Mesendoderm (in vitro differentiated cells): ENCODE measurements at regions not wholly inside any gene's neighbourhood (a gene's known extent, or its start where the extent isn't known, plus 50 kb on each side); places are given as distances from the start of the nearest gene placed in this dataset.

Experiments
- DNase-seq: peaks from one replicate; pipeline ENCODE4 v3.0.0; 2013
- H2AK5ac ChIP-seq: 2 replicates; pipeline ENCODE4 v1.6.1; 2013; ENCODE audit warnings: low read length, inconsistent platforms
- H2BK120ac ChIP-seq: 2 replicates; pipeline ENCODE4 v1.6.1; 2013; ENCODE audit warnings: low read depth, mild to moderate bottlenecking, low read length, moderate library complexity, mixed read lengths
- H2BK15ac ChIP-seq: replicated peaks from 2 replicates; pipeline ENCODE4 v1.6.1; 2013; ENCODE audit warnings: low read depth, mild to moderate bottlenecking, moderate library complexity
- H2BK5ac ChIP-seq: 2 replicates; pipeline ENCODE4 v1.6.1; 2013; ENCODE audit warnings: low read length, inconsistent platforms
- H3K18ac ChIP-seq: 2 replicates; pipeline ENCODE4 v1.6.1; 2013; ENCODE audit warnings: mild to moderate bottlenecking, low read length, mixed read lengths
- H3K23ac ChIP-seq: one replicate; pipeline ENCODE4 v1.6.1; 2013; ENCODE audit warnings: low read length
- H3K27ac ChIP-seq: 2 replicates; pipeline ENCODE4 v1.5.1; 2013; ENCODE audit warnings: low read depth, mild to moderate bottlenecking, inconsistent platforms, low read length, moderate library complexity
- H3K27me3 ChIP-seq: 2 replicates; pipeline ENCODE4 v1.6.1; 2013; ENCODE audit warnings: low read length, control low read depth, mild to moderate bottlenecking, inconsistent platforms; ENCODE audit not compliant: insufficient read depth, poor library complexity
- H3K36me3 ChIP-seq: 2 replicates; pipeline ENCODE4 v1.6.1; 2013; ENCODE audit warnings: low read length, inconsistent platforms; ENCODE audit not compliant: control insufficient read depth, insufficient read depth
- H3K4ac ChIP-seq: one replicate; pipeline ENCODE4 v1.6.1; 2013; ENCODE audit warnings: low read depth, mild to moderate bottlenecking, low read length, moderate library complexity
- H3K4me1 ChIP-seq: 2 replicates; pipeline ENCODE4 v1.6.1; 2013; ENCODE audit warnings: low read depth, low read length, inconsistent platforms; ENCODE audit not compliant: control insufficient read depth
- H3K4me2 ChIP-seq: 2 replicates; pipeline ENCODE4 v1.6.1; 2013; ENCODE audit warnings: low read length
- H3K4me3 ChIP-seq: 2 replicates; pipeline ENCODE4 v1.5.1; 2013; ENCODE audit warnings: mild to moderate bottlenecking, low read length
- H3K56ac ChIP-seq: one replicate; pipeline ENCODE4 v1.6.1; 2013; ENCODE audit warnings: low read length
- H3K79me1 ChIP-seq: 2 replicates; pipeline ENCODE4 v1.6.1; 2013; ENCODE audit warnings: low read length, inconsistent platforms
- H3K79me2 ChIP-seq: 2 replicates; pipeline ENCODE4 v1.6.1; 2013; ENCODE audit warnings: mild to moderate bottlenecking, low read length; ENCODE audit not compliant: control insufficient read depth, insufficient read depth
- H3K9ac ChIP-seq: 2 replicates; pipeline ENCODE4 v1.6.1; 2013; ENCODE audit warnings: low read length, inconsistent platforms
- H4K5ac ChIP-seq: one replicate; pipeline ENCODE4 v1.6.1; 2013; ENCODE audit warnings: low read length
- H4K8ac ChIP-seq: one replicate; pipeline ENCODE4 v1.6.1; 2013; ENCODE audit warnings: low read depth, mild to moderate bottlenecking, control low read depth, low read length, moderate library complexity
- WGBS: extraction: QIAGEN DNeasy Blood & Tissue Kit; methylation state at CpG from one replicate; pipeline ENCODE4 v1.1.7; 2013; ENCODE audit warnings: low lambda C conversion rate, missing lambda C conversion rate; ENCODE audit not compliant: insufficient coverage; ENCODE audit errors: extremely low coverage; 5-methylcytosine and 5-hydroxymethylcytosine counted together

DNA sequence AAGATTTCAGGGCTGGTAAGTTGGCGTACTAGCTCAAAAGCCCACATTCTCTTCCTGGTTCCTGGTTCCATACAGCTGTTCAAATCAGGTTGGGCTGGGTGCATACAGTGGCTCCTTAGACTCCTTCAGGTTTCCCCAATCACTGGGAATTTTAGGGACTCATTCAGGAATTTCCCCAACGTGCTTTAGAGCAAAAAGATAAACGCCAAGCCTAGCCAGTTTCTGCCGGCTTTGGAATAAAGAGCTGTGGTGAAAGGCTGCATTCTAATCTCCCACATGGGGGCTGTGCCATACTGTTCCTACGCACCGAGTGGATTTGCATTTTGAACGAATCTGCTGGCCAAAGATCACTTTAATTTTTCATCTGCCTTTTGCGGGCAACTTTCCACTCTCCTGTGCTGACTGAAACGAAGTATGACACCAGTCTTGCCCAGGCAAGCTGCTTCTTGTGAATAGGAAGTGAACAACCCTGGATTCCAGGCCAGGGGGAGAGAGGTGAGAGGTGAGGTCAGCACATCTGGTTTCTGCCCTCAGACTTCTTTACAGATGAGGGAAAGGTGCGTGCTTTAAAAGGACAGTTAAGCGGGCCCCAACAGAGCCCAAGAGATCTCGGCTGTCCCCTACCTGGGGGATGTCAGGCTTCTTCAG lies 184.2 kb upstream of the PDZRN3 start:
- no peak overlapping the region for H3K4me3 ChIP-seq
- H3K79me2 ChIP-seq = no peaks in the 10 kb centered on the region
- H3K4ac ChIP-seq = no peak overlapping the region
- no peak overlapping the region for H4K5ac ChIP-seq
- DNase-seq = no peak
- no peak overlapping the region for H2BK15ac ChIP-seq
- H3K18ac ChIP-seq = no peak overlapping the region
- no peak overlapping the region for H3K56ac ChIP-seq
- H3K27me3 ChIP-seq = no peaks in the 10 kb centered on the region
- H3K79me1 ChIP-seq = no peaks in the 10 kb centered on the region
- no peak overlapping the region for H4K8ac ChIP-seq
- H2BK120ac ChIP-seq = no peak overlapping the region
- no peaks in the 10 kb centered on the region for H3K36me3 ChIP-seq
- no peak overlapping the region for H3K27ac ChIP-seq
- no peak overlapping the region for H3K23ac ChIP-seq
- H3K4me2 ChIP-seq = no peak overlapping the region
- no peaks in the 10 kb centered on the region for H3K4me1 ChIP-seq
- no peak overlapping the region for H2BK5ac ChIP-seq
- H3K9ac ChIP-seq = no peak overlapping the region
- H2AK5ac ChIP-seq = no peak overlapping the region
- WGBS = no CpG with 5 or more reads among the region's 12 CpGs

DNA sequence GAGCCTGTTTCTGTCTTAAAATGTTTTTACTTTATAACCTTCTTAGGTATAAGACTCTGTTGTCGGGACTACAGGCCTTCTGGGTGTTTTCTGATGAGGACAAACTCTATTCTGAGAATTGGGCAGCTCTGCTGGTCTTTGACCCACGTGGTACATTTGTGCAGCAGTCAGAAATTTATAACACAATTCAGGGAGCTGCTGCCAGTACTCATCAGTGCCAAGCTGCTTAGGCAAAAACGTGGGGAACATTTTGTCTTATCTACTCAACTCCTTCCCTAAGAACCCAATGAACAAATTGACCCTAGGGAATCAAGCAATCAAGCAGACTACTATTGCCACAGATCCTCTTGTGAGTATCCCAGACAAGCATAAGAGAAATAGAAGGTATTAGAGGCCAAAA lies 180.7 kb upstream of the PDZRN3 start:
- Histone ChIP-seq H2BK120ac (no peak overlapping the region), H3K9ac (no peak overlapping the region), H2BK5ac (no peak overlapping the region), H4K5ac (no peak overlapping the region), H3K56ac (no peak overlapping the region), H3K4me2 (no peak overlapping the region), H3K4me1 (no peaks in the 10 kb centered on the region), H2AK5ac (no peak overlapping the region), H3K36me3 (no peaks in the 10 kb centered on the region), H3K79me2 (no peaks in the 10 kb centered on the region), H3K4ac (no peak overlapping the region), H2BK15ac (no peak overlapping the region), H3K4me3 (no peak overlapping the region), H3K79me1 (no peaks in the 10 kb centered on the region), H4K8ac (no peak overlapping the region), H3K23ac (no peak overlapping the region), H3K18ac (no peak overlapping the region), H3K27ac (no peak overlapping the region), H3K27me3 (no peaks in the 10 kb centered on the region)
- no peak for DNase-seq
- WGBS = no CpG with 5 or more reads among the region's 3 CpGs

DNA sequence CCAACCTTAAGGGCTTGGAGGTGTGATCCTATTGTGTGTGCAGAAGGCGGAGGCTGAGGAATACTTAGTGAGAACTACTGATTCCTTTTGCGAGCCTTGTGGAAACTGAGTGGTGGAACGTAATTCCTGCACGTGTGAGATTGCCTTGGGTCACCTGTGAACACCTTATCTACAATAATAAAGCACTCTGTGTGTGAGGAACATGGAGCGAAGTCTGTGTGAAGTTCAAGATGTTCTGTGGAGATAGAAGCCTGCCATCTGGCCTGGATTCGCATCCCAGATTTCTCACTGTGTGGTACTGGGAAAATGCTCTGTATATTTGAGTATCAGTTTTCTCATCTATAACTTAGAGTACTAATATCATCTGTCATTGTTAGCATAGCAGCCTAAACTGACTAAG lies 179.5 kb upstream of the PDZRN3 start:
- Histone ChIP-seq H2BK15ac (no peak overlapping the region), H3K23ac (no peak overlapping the region), H3K4me3 (no peak overlapping the region), H3K4me1 (no peaks in the 10 kb centered on the region), H3K56ac (no peak overlapping the region), H3K79me1 (no peaks in the 10 kb centered on the region), H4K8ac (no peak overlapping the region), H3K4me2 (no peak overlapping the region), H2BK5ac (no peak overlapping the region), H3K79me2 (no peaks in the 10 kb centered on the region), H3K18ac (no peak overlapping the region), H3K27ac (no peak overlapping the region), H4K5ac (no peak overlapping the region), H3K4ac (no peak overlapping the region), H2AK5ac (no peak overlapping the region), H3K36me3 (no peaks in the 10 kb centered on the region), H3K9ac (no peak overlapping the region), H3K27me3 (no peaks in the 10 kb centered on the region), H2BK120ac (no peak overlapping the region)
- DNase-seq = no peak
- WGBS = no CpG with 5 or more reads among the region's 6 CpGs

DNA sequence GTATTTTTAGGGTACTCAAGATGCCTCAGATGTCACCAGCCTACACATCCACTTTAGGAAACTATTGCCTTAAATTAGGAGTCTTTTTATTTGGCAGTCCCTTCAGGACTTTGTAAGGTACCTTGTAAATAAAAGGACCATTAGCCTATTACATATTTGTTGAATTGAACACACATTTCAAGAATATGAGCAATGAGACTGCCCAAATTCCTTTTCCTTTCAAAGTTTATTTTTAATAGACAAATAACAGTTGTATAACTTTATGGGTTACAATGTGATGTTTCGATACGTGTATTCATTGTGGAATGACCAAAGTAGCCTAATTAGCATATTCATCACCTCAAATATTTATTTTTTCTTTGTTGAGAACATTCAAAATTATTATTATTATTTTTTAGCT lies 176.7 kb upstream of the PDZRN3 start:
- no peak overlapping the region for H3K27ac ChIP-seq
- H2BK120ac ChIP-seq = no peak overlapping the region
- no peak overlapping the region for H3K4ac ChIP-seq
- H2BK5ac ChIP-seq = no peak overlapping the region
- no peak overlapping the region for H3K4me2 ChIP-seq
- H2AK5ac ChIP-seq = no peak overlapping the region
- no peak overlapping the region for H3K9ac ChIP-seq
- H3K36me3 ChIP-seq = no peaks in the 10 kb centered on the region
- H3K27me3 ChIP-seq = no peaks in the 10 kb centered on the region
- no peaks in the 10 kb centered on the region for H3K79me2 ChIP-seq
- DNase-seq = no peak
- H3K4me1 ChIP-seq = no peaks in the 10 kb centered on the region
- no peak overlapping the region for H4K5ac ChIP-seq
- WGBS = no CpG with 5 or more reads among the region's 2 CpGs
- H3K18ac ChIP-seq = no peak overlapping the region
- no peak overlapping the region for H3K56ac ChIP-seq
- no peaks in the 10 kb centered on the region for H3K79me1 ChIP-seq
- no peak overlapping the region for H2BK15ac ChIP-seq
- no peak overlapping the region for H3K4me3 ChIP-seq
- no peak overlapping the region for H3K23ac ChIP-seq
- no peak overlapping the region for H4K8ac ChIP-seq

DNA sequence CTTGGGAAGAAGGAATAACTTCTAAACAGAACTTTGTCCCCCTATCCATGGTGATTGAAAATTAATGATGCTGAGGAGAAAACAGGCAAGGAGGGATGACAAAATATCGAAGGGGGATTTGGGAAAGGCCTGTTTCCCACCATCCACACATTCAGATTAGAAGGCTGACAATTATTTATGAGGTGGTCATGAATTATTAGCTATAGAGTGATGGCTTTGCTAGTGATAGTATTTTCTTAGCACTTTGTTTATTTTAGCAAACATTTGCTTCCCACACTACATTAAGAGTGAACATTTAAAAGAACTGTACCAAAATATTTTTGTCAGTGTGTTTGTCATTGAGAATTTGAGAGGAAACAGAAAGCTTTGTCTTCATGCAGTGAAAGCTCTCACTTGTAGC lies 172.6 kb upstream of the PDZRN3 start:
- H3K4me2 ChIP-seq = no peak overlapping the region
- H2BK5ac ChIP-seq = no peak overlapping the region
- no peak overlapping the region for H2AK5ac ChIP-seq
- no peak overlapping the region for H3K27ac ChIP-seq
- H2BK15ac ChIP-seq = no peak overlapping the region
- no peak overlapping the region for H3K9ac ChIP-seq
- no peak overlapping the region for H4K8ac ChIP-seq
- no peak overlapping the region for H3K4me3 ChIP-seq
- no peaks in the 10 kb centered on the region for H3K27me3 ChIP-seq
- no peaks in the 10 kb centered on the region for H3K4me1 ChIP-seq
- H3K4ac ChIP-seq = no peak overlapping the region
- DNase-seq = no peak
- H3K56ac ChIP-seq = no peak overlapping the region
- H3K79me1 ChIP-seq = no peaks in the 10 kb centered on the region
- H2BK120ac ChIP-seq = no peak overlapping the region
- no CpG with 5 or more reads among the region's 1 CpG for WGBS
- H3K36me3 ChIP-seq = no peaks in the 10 kb centered on the region
- no peak overlapping the region for H3K23ac ChIP-seq
- no peaks in the 10 kb centered on the region for H3K79me2 ChIP-seq
- no peak overlapping the region for H4K5ac ChIP-seq
- H3K18ac ChIP-seq = no peak overlapping the region

DNA sequence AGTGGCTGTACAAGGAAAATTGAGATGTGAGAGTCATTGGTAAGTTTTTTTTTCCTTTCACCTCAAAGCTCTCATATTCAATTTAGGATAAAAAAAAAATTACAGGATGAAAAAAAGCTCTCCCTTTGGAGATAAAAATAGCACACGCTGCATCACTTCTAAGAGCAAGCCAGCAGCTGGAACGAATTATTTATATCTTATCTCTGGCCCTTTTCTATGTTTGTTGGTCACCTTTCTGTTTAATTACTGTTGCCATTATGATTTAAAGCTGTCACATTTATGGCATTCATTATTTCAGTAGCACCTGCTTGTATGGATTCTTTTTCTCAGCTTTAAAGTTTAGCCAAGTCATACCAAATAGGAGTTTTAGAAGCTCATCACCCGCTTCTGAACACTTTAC lies 171.6 kb upstream of the PDZRN3 start:
- H3K79me2 ChIP-seq = no peaks in the 10 kb centered on the region
- WGBS = no CpG with 5 or more reads among the region's 3 CpGs

More for the DNA sequence above, 171.6 kb upstream of the PDZRN3 start:
- H3K79me1 ChIP-seq = no peaks in the 10 kb centered on the region
- no peak overlapping the region for H2BK5ac ChIP-seq
- no peaks in the 10 kb centered on the region for H3K27me3 ChIP-seq
- H3K23ac ChIP-seq = no peak overlapping the region
- no peak overlapping the region for H3K9ac ChIP-seq
- H2BK120ac ChIP-seq = no peak overlapping the region
- H3K4ac ChIP-seq = no peak overlapping the region
- no peak overlapping the region for H3K4me3 ChIP-seq
- H3K4me2 ChIP-seq = no peak overlapping the region
- no peak overlapping the region for H4K8ac ChIP-seq
- no peak overlapping the region for H4K5ac ChIP-seq
- no peak overlapping the region for H3K27ac ChIP-seq
- no peaks in the 10 kb centered on the region for H3K36me3 ChIP-seq
- no peak overlapping the region for H3K56ac ChIP-seq
- no peak for DNase-seq
- no peak overlapping the region for H3K18ac ChIP-seq
- H2BK15ac ChIP-seq = no peak overlapping the region
- H2AK5ac ChIP-seq = no peak overlapping the region
- no peaks in the 10 kb centered on the region for H3K4me1 ChIP-seq
